Adrenal gland (tissue), 9 donors: ENCODE measurements at regions not wholly inside any gene's neighbourhood (a gene's known extent, or its start where the extent isn't known, plus 50 kb on each side); places are given as distances from the start of the nearest gene placed in this dataset.

Experiments used
- DNase-seq, 7 donors: peaks; one replicate each; pipeline ENCODE4 v3.0.0-alpha.2; 2019 to 2020
- H3K27ac ChIP-seq, 5 donors: fragments of 200-600 bp; sonication (generic) in 4 of 5; 1 replicate in 3 of 5; 2 replicates in 2 of 5; pipeline versions ENCODE4 v1.5.1 to v1.8.0; 2016 to 2020; ENCODE audit warnings: mild to moderate bottlenecking in 1 of 5
- H3K27me3 ChIP-seq: fragments of 200-600 bp; 2 replicates; pipeline ENCODE4 v1.8.0; 2021
- H3K36me3 ChIP-seq, 2 donors: fragments of 200-600 bp; replicated peaks in 1 of 2; 1 replicate in 1 of 2; 2 replicates in 1 of 2; pipeline versions ENCODE4 v1.5.1 to v1.8.0; 2018 to 2022
- H3K4me1 ChIP-seq, 2 donors: fragments of 200-600 bp; replicated peaks in 1 of 2; 1 replicate in 1 of 2; 2 replicates in 1 of 2; pipeline versions ENCODE4 v1.5.1 to v1.8.0; 2018 to 2021
- H3K4me3 ChIP-seq, 4 donors: fragments of 200-600 bp; sonication (generic) in 3 of 4; one replicate each; pipeline ENCODE4 v1.5.1; 2016 to 2018
- H3K9me3 ChIP-seq, 3 donors: fragments of 200-600 bp; sonication (generic) in 1 of 3; replicated peaks in 1 of 3; 1 replicate in 2 of 3; 2 replicates in 1 of 3; pipeline versions ENCODE4 v1.5.1 to v1.8.0; 2016 to 2021
- CTCF ChIP-seq, 6 experiments: fragments of 450-650 bp in 4 of 6; fragments of 200-600 bp in 2 of 6; sonication (generic) in 1 of 6; IDR thresholded peaks; 1 replicate in 5 of 6; 2 replicates in 1 of 6; pipeline versions ENCODE4 v1.5.1 to v1.8.0; 2016 to 2021; ENCODE audit warnings: antibody characterized with exemption in 6 of 6, mild to moderate bottlenecking in 2 of 6, moderate library complexity in 1 of 6
- POLR2A ChIP-seq, 2 donors: fragments of 450-650 bp; IDR thresholded peaks; one replicate each; pipeline ENCODE4 v1.6.1; 2017; ENCODE audit warnings: antibody characterized with exemption in 2 of 2, mild to moderate bottlenecking in 2 of 2, moderate library complexity in 1 of 2
- WGBS, 4 donors: extraction: QIAGEN DNeasy Blood & Tissue Kit in 2 of 4; methylation state at CpG; one replicate each; pipeline versions ENCODE4 v1.1.5 to v1.1.7; 2013 to 2017; 5-methylcytosine and 5-hydroxymethylcytosine counted together
- intact Hi-C, 2 donors: fragments of 100-400 bp; cut with DNase I; formaldehyde crosslinking; loops; one replicate each; pipeline versions ENCODE4 v1.14.1 to v1.15.0; 2022 to 2023
- donor health status: healthy with polysubstance abuse.
- donor health status: Bipolar disorder and iron deficiency.
- donor health status: DM: yes; HTN: yes; CAD: no.
- donor health status: DM: no; HTN: no; CAD: no.
- donor health status: DM: no; HTN: no; CAD: no.

GRCh38 chr20:12223057-12223456 lies 305.4 kb downstream of the BTBD3 start:
- intact Hi-C loops: no loop called here
- WGBS, 4 donors: 47 to 72% (median 63%) methylated on average over 2 of the region's 2 CpGs
- Histone ChIP-seq H3K4me1 (no peaks in the 10 kb centered on the region), H3K9me3 (no peaks in the 10 kb centered on the region), H3K27me3 (no peaks in the 10 kb centered on the region), H3K27ac (no peak overlapping the region), H3K4me3 (no peak overlapping the region), H3K36me3 (no peaks in the 10 kb centered on the region)
- TF ChIP-seq CTCF (IDR thresholded peaks at IDR 0.05) (no peak), POLR2A (IDR thresholded peaks at IDR 0.05) (no peak)
- DNase-seq: no peak

- Histone ChIP-seq H3K27ac (no peak overlapping the region), H3K9me3 (no peaks in the 10 kb centered on the region), H3K36me3 (no peaks in the 10 kb centered on the region), H3K27me3 (no peaks in the 10 kb centered on the region), H3K4me1 (no peaks in the 10 kb centered on the region), H3K4me3 (no peak overlapping the region)
- DNase-seq: no peak
- intact Hi-C loops: no loop called here
- TF ChIP-seq POLR2A (IDR thresholded peaks at IDR 0.05): no peak
- no peak for TF ChIP-seq CTCF (IDR thresholded peaks at IDR 0.05)
- WGBS, 4 donors: 87 to 100% (median 92%) methylated on average over 1 of the region's 1 CpG
These were observed 308.2 kb downstream of the BTBD3 start for GRCh38 chr20:12225898-12226297.

GRCh38 chr20:12229891-12230290 lies 312.2 kb downstream of the BTBD3 start:
- TF ChIP-seq CTCF (IDR thresholded peaks at IDR 0.05) (no peak), POLR2A (IDR thresholded peaks at IDR 0.05) (no peak)
- no peaks in the 10 kb centered on the region for H3K36me3 ChIP-seq
- no peak overlapping the region for H3K4me3 ChIP-seq
- no peaks in the 10 kb centered on the region for H3K9me3 ChIP-seq
- no peaks in the 10 kb centered on the region for H3K27me3 ChIP-seq
- intact Hi-C loops: no loop called here
- H3K4me1 ChIP-seq: no peaks in the 10 kb centered on the region
- H3K27ac ChIP-seq: no peak overlapping the region
- DNase-seq: no peak

GRCh38 chr20:12237772-12238171 lies 320.1 kb downstream of the BTBD3 start:
- 74 to 81% (median 77%) methylated on average over 6 of the region's 6 CpGs for WGBS, 4 donors
- Histone ChIP-seq H3K27ac (no peak overlapping the region), H3K4me1 (no peaks in the 10 kb centered on the region), H3K9me3 (no peaks in the 10 kb centered on the region), H3K27me3 (no peaks in the 10 kb centered on the region), H3K36me3 (no peaks in the 10 kb centered on the region), H3K4me3 (no peak overlapping the region)
- DNase-seq: no peak
- TF ChIP-seq POLR2A (IDR thresholded peaks at IDR 0.05): no peak
- no peak for TF ChIP-seq CTCF (IDR thresholded peaks at IDR 0.05)
- intact Hi-C loops: no loop called here
